GM19328 (cell line): ENCODE measurements at regions not wholly inside any gene's neighbourhood (a gene's known extent, or its start where the extent isn't known, plus 50 kb on each side); places are given as distances from the start of the nearest gene placed in this dataset.

Experiments
- ATAC-seq: cut with Tn5 transposase; IDR thresholded peaks from one replicate; pipeline ENCODE4 v1.9.1; 2021; ENCODE audit warnings: mild to moderate bottlenecking, moderate library complexity; ENCODE audit not compliant: unreplicated experiment

DNA sequence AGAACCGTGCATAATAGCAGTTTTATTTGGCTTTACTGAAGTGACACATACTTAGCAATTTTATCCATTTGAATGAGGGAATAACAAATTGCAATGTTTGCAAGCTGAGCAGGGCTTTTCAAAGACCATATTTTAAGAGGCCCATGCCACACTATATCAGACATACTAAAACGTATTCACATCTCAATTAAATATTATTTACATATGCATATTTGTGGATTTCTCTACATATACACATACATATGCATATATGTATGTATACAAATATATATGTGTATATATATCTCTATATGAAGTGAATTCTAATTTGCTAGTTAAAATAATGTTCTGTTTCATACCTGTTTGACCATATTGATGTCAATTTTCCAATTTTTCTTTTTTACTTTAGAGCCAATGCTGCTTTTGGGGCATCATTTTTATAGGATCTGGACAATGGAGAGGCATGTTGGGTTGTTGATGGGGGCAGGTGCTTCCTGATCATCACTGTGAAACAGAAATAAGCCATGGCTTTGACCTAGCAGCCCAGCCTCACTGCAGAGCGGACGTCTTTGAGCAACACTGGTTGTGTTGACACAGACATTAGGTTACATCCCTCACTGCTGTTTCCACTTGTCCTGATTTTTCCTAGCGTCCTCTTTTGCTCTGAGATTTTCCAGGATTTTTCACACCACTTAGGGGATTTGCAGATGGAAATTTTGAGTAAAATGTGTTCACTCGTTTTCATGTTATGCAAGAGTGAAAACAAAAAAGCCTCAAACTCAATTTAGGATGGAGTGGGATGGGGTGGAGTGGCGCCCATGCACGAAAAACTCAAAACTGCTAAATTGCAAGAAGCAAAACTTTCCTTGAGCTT lies 56.9 kb downstream of the RDH14 start:
- ATAC-seq: no peak

DNA sequence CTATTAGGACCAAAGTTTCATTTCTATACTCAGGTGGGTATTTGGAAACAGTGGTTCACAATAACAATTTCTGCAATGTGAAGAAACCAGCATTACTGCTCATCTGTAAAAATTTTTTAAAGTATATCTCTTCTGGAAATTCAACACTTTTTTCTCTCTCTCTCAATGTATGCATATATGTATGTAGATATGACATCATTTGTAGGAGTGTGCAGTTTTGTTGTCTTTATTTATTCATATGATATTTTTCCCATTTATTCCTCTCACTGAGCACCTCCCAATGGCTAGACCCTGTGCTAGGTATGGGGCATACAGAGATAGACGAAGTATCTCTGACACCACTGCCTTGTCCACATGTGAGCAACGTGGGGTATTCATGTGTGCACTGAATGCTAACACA lies 58.3 kb downstream of the RDH14 start:
- ATAC-seq: no peak

DNA sequence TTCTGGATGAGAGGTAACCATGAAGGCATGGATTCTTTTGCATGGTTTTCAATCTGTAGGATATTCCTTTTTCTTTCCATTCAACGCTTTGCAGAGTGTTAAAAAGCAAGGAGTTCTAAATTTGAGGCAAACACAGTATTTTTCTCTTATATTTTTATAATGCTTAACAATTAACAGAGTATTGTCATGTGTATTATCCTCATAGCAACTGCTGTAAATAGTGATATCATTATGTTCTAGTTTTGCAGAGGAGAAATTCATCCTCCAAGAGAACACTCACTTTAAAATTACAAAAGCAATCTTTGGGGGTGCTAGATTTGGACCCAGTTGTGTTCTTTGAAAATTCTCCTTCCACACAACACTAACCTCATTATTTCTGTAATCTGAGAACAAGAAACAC lies 58.7 kb downstream of the RDH14 start:
- ATAC-seq: no peak

DNA sequence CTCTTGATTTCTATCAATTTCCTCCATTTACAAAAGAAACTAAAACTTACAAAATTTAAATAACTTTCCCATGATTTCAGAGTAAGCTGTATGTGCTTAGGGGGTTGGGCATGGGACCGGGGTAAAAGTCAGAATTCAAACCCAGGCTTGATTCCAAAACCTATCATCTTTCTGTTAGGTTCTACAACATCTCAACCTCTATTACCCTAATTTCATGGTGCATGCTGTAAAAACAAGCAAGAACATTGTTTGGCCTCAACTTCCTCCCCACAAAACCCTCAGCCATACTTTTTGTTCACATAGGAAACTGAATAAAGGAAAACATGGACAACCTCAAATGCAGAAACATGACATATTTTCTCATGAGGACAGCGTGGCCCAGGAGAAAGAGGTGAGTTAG lies 59.3 kb downstream of the RDH14 start:
- ATAC-seq: no peak

DNA sequence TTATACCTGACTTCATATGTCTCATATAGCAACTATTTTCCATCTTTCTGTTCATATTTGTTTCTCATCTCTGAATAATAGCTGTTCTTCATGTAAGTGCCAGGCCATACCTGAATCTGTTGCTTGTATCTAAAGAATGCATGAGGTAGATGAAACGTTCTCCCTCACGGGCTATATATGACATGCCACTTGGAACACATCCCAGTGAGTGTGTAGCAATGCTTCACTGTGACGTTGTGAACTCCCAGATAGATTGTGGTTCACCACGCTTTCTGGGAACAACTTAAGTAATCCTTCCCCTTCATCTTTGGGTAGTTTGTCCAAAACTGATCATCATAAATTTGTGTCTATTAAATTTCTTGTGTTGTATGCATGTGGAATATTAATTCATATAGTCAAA lies 60.1 kb downstream of the RDH14 start:
- ATAC-seq: no peak

DNA sequence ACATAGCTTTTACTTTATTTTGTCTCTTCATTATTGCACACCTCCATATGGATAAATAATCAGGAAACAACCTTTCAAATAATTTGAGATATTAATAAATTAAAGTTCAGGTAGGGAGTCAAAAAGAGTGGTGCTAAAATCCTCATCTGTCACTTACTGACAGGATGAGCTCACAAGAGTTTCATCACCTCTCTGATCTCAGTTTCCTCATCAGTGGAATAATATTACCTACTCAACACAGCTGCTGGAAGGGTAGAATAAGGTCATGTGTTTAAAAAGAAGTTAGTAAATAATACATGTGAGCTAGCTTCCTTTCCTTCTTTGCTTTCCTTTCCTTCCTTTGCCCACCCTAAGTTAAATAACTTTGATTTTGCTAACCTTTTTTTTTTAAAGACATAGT lies 61.9 kb downstream of the RDH14 start:
- ATAC-seq: no peak

DNA sequence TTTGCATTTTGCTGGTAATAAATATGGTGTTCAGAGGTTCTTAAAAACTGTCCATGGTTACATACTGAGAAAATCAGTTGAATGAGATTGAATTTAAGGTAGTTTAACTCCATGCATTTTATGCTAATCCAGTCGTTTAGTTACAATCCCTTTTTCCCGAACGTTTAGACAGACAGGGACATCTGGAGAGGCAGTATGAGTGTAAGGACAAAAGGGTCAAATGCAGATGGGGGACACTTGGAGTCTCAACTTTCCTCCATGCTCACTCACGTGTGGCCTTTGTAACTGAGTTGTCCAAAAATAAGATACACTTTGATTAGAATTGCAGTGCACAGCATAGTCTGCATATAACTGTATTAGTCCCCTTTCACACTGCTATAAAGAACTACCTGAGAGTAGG lies 63.9 kb downstream of the RDH14 start:
- no peak for ATAC-seq

DNA sequence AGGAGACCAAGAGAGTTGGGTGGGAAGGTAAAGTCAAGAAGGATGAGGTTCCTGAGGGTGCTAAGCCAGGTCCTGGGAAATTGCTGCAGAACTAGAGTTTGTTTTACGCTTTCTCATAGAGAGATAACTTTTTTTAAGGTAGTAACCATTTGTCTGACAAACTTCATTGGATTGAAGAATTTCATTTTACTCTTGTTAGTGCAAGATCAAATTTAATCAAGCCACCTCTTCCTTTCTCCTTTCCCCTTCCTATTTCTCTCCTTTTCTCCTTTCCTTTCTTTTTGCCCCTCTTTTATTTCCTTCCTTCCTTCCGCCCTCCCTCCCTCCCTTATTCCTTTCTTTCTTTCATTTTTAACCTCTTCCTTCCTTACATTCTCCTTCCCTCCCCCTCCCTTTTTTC lies 65.4 kb downstream of the RDH14 start:
- no peak for ATAC-seq

DNA sequence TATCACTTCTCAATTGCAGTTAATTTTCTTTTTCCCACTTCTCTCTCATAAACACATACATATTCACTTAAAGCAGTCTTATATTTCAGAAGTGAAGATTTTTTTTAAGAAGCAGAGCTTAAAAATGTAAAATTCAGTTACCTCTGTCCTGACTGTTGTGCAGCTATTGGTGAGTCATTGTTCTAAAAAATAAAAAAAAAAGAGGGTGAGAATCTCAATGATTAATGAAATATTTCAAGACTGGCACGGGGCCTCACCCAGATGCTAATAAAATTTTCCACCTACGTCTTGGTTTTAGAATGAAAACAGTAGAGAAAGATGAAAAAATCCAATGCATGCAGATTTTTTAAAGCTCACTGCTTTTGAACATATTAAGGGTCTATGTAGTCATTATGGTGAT lies 67.7 kb downstream of the RDH14 start:
- ATAC-seq: no peak

DNA sequence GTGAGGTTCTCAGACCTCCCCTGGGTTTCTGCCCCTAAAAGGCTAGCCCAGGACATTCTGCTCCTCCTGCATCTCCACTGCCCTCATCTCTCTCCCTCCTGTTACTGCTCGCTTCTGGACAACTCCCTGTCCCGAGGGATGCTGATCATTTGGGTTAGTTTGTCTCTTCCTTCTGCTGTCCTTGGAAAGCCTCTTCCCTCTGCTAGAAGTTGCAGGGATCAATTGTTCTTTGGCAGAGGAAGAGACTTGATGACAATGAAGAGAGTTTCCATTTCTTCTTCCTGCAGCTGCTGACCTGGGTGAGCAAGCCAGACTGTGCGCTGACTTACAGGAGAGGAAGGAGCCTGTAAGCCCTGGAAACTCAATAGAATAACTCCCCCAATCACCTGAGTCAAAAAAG lies 68.9 kb downstream of the RDH14 start:
- ATAC-seq: no peak

DNA sequence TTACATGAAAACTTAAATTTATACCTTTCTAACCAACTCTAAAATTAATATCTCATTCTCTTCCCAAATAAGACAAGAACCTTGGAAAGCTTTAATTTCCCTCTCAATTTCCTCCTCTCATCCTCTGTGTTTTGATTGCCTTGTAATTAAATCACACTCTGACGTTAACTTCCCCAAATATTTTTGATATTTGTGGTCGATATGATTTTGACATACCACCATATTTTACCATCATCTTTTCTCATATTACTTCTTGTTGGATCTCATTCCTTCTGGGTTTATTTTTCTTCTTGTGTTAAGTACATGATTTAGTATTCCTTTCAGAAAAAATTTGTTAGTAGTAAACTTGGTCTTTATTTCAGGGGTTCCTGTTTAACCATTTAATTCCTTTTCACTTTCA lies 69.6 kb downstream of the RDH14 start:
- ATAC-seq: no peak

DNA sequence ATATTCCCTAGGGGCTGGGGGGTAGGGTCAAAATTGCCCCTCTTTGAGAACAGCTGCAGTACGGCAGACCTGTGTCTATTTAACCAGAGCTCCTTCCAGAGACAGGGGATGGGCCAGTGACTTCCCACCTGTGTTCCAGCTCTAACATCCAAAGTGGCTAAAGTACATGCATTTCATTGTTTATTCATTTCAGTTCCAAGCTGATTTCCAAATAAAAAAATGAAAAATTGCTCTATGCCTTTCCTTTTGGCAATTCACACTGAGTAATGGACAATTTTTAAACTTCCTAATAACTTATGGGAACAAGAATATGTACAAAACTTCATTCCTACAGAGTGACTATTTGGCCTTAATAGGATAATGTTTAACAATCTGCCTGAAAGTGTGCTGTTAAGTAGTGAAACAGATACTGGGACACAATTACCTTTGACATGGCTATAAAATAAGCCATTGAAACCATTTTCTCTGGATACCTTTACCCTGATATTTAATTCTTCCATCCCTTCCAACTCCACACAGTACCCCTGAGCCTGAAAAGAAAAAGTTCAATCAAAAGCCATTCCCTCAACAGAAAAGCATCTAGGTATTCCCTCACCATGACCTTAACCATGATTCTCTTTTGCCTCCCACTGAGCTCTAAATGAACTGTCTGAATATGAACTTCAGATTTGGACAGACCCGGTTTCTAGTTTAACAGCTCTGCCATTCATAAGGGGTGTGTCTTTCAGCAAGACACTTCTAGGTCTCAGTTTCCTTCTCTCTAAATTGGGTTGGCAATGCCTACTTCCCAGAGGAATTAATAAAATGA lies 73.1 kb downstream of the RDH14 start:
- ATAC-seq: no peak

DNA sequence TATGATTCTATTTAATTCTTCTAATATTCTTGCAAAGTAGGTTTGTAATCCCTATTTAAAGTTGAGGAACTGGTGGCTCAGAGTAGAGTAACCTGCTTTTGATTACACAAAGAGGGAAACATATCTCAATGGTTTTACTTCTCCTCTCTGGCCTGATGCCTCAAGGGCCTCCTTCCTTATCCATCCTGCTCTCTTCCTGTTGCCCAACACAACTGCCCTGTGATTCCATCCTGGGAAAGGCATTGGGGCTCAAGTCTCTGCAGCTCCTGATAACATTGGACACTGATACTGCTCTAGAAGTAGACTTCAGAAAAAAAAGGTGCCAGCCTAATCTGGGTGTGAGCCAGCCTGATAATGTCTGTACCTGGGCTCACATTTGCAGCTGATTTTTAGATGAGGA lies 75.8 kb downstream of the RDH14 start:
- ATAC-seq: no peak

DNA sequence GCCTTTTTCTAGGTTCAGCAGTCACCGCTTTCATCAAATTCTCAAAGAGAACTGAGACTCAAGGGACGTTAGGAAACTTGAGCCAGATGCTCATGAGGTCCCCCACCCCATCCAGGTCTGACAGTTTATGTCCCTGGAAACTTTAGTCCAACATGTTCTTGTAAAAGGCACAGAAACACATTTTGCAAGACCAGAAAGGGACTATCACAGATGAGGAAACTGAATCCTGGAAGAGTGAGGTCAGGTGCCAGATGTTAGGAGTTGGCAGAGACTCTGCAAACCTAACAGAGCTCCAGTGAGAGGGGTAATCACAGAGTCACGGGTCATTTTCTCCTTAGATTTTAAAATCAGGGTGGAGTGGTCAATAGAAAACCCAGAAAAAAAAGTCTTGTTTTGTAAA lies 76.6 kb downstream of the RDH14 start:
- no peak for ATAC-seq

DNA sequence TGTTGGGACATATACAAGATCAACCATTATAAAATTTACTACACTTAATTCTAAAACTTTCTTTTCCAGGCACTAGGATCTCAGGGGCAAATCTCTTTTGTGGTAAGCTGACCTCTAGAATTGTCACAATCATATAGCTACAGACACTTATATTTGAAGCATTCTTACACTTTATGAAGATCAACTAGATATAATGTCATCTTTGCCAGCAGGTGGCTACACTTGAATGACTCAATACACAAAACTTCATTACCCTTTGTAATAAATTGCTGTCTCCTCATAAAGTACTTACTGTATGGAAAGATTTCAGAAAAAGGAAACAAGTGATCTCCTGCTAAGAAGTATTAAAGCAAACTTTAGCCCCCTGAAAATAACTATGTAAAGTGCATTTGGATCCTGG lies 77.8 kb downstream of the RDH14 start:
- no peak for ATAC-seq

DNA sequence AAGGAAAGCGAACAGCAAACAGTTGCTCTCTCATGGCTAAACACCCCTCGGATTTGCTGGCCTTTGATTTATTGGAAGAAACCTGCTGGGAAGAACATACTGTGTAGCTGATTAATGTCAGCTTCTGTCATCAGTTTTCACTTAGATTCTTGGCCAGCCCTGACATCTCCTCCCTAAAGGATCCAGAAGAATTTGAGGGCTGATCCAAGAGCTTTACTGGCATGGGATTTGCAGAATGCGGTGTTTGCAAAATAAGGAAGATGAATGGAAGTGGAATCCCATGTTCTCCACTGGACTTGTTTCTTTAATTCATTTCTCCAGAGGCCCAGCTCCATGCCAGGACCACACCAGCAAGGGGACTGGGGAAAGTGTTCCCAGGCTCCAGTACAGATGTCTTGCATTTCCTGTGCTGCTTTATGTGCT lies 80.5 kb downstream of the RDH14 start:
- ATAC-seq: no peak

DNA sequence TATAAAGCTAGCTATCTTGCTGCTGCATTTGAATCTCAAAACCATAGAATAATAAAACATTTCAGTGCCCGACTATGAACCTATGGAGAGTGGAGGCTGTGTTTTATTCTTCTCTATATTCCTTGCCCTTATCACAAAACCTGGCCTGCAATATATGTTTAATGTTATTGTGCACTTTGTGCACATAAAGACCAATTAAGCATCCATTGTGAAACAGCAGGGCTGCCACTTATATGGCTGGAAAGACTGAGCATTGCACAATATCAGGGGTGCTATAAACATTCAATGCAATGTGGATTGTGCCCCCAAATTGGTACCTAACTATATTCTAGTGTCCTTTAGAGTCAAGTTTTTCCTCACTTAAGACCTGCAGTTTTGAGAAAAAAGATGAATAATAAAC lies 83.2 kb downstream of the RDH14 start:
- no peak for ATAC-seq

DNA sequence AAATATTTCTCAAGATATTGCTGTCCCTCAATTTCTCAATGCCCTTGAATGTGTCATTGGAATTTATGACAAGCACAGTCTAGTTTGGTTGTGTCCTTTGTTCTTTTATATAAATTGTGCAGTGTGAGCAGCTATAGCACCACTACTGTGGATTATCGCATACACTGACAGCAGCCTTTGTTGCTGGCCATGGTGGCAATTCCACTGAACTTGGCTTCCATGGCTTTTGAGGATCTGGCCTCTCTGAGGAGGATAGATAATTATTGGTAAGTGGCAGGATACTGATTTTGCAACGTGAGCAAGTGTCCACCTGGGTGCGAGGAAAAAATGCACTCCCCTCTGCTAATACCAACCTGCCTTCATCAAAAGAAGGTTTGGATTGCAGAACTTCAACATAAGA lies 84.0 kb downstream of the RDH14 start:
- ATAC-seq: no peak

DNA sequence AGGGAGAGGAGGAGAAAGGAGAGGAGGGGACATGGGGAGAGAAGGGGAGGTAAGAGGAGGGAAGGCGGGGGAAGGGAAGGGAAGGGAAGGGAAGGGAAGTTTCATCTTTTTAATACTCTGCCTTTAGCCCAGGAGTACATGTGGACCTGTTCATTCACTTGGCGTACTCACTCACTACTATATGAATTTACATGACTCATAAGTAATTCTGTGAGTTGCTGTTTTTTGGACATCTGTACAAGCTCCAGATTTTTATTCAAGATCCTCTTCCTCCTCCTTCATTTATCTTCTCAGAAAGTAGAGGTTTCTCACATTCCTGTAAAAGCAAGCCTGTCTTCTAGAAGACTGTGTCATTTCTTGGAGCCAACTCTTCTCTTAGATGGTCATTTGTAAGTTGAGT lies 84.6 kb downstream of the RDH14 start:
- ATAC-seq: no peak

DNA sequence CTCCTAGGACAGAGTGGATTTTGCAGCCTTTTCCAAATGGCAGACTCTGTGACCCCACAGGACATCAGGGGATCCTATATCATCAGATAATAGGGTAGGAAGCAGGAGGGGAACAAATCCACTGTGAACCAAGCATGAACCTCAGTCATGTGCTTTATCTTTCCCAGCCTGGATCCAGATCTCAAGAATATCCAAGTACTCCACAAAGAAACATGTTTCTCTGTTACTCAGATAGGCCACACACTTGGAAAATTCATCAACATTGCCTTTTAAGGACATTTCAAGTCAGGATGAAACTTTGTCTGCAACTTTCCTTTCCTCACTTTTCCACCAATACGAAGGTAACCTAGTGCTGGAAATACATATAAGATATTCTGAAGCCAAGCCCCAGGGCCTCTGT lies 85.8 kb downstream of the RDH14 start:
- ATAC-seq: no peak

DNA sequence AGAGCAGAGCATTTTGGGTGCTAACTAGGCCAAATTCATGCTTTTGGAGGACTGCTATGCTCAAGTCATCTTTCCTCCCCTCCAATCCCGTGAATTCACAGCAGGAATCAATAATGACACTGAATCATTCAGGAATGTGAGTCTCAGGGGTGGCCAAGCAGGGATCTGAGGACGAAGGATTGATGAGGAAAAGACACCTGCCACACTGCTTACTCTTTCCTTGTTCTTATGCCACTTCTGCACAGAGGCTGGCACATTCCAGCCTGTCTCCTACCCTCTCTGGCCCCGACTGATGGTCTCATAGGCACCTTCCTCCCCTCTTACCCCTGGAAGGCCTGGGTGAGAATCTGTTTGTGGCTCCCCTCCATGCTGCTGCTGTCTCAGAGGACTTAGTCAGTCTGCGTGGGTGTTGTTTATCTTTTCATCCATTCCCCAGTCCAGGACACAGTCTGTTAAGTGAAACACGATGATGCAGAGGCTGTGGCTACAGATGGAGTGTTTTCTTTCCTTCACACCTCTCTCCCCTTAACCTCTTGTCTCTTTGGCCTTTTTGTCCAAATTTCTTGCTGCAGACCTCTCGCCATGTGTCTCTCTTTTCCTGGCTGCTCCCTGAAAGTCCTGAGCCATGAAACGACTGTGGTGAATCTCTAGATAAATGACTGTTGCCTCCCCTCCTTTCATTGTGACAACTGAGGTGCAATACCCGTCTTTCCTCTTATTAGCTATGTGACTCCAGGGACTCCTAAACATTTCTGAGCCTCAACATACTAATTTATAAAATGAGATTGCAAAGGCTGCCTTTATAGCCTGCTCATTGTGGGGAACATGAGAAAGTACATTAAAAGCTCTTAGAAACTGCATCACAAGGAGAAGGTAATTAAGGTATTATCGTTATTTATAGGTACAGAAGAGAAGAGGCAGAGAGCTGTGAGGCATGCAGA lies 86.9 kb downstream of the RDH14 start:
- ATAC-seq: no peak
